AG10803 (cell line): ENCODE measurements at regions not wholly inside any gene's neighbourhood (a gene's known extent, or its start where the extent isn't known, plus 50 kb on each side); places are given as distances from the start of the nearest gene placed in this dataset.
A peak's percentile ranks its signal among the peaks of the same experiment; 100 is the strongest.

Source experiments
- DNase-seq: peaks from one replicate; pipeline ENCODE4 v3.0.0; 2010; ENCODE audit warnings: low read depth
- H3K4me3 ChIP-seq: 2 replicates; pipeline ENCODE4 v1.5.1; 2011; ENCODE audit warnings: mild to moderate bottlenecking, low read length, control low read depth
- TF ChIP-seq, protein P1 (sequence below): conservative IDR thresholded peaks from 2 replicates; pipeline ENCODE4 v1.5.1; 2011; ENCODE audit warnings: mild to moderate bottlenecking, low read length, control low read depth, inconsistent platforms

GRCh38 chr4:145301386-145302080 lies 121.1 kb upstream of the OTUD4 start:
- no peak for DNase-seq
- TF ChIP-seq, protein P1, sequence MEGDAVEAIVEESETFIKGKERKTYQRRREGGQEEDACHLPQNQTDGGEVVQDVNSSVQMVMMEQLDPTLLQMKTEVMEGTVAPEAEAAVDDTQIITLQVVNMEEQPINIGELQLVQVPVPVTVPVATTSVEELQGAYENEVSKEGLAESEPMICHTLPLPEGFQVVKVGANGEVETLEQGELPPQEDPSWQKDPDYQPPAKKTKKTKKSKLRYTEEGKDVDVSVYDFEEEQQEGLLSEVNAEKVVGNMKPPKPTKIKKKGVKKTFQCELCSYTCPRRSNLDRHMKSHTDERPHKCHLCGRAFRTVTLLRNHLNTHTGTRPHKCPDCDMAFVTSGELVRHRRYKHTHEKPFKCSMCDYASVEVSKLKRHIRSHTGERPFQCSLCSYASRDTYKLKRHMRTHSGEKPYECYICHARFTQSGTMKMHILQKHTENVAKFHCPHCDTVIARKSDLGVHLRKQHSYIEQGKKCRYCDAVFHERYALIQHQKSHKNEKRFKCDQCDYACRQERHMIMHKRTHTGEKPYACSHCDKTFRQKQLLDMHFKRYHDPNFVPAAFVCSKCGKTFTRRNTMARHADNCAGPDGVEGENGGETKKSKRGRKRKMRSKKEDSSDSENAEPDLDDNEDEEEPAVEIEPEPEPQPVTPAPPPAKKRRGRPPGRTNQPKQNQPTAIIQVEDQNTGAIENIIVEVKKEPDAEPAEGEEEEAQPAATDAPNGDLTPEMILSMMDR: no peak
- no peak overlapping the region for H3K4me3 ChIP-seq

DNA sequence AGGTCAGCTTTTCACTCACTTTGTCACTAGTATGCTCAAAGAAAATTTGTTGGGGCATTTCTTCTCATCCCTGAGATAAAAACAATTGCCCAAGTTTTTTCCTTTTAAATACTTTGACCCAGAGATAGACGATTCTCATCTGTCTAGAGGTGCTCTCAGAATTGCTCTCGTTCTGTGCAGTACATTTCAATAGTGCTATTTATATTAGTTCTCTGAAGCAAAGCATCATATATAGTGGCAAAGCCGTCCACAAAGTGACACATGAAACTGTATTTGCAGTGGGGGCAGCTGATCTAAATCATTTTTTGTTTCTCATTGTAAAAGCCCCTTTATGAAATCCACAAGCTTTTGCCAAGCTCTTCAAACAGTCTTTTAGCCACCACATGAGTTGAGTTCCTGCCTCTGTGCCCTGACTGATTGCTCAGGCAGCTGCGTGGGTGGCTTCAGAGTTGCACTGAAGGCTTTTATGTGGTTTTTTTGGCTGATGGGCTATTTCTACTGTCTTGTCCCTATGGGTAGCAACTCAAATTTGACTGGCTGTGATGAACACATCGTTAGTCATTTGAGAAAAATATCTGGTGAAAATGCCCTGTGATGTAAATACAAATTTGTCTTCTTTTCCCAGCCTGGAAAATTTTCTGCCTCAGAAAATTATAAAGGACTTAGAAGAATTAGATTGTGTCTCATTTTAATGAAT lies 119.1 kb upstream of the OTUD4 start:
- TF ChIP-seq, protein P1: no peak
- peak; percentile 85 for DNase-seq
- no peak overlapping the region for H3K4me3 ChIP-seq

- no peak overlapping the region for H3K4me3 ChIP-seq
- TF ChIP-seq, protein P1: no peak
- DNase-seq: no peak
Observed at GRCh38 chr4:145298885-145299284, 118.5 kb upstream of the OTUD4 start.

DNA sequence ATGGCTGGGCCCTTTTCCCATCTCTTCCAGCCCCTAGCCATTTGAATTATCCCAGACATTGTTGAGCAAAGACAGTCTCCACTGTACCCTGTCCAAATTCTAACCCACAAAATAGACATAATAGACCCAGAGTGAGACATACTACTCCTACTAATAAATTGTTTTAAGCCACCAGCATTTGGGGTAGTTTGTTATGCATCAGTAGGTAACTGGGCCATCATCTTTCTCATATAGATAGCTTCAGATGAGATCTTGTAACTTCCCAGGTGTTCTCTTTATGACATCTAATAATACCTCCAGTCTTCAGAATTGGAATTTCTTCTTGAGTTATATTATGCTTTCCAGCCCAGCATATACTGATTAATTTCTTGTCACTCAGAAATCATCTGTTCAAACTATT lies 117.2 kb upstream of the OTUD4 start:
- H3K4me3 ChIP-seq: no peak overlapping the region
- TF ChIP-seq, protein P1: no peak
- DNase-seq: no peak

- TF ChIP-seq, protein P1: no peak
- DNase-seq: no peak
Observed at GRCh38 chr4:145295547-145295946, 115.2 kb upstream of the OTUD4 start.

DNA sequence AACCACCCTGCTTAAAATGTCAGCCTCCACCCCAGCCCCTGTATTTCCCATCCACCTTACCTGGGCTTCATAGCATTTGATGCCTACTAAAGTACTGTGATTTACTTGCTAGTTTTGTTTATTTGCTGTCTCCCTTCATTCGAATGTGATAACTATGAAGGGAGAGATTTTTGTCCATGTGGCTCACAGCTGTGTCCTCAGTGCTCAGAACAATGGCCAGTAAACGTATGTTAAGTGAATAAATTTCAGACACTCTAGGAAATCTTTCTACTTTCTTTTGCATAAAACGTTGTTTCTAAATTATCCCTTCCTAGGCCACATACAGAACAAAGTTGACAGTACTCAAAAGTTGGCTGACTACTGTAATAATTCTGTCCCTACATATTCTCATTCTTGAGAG lies 114.7 kb upstream of the OTUD4 start:
- H3K4me3 ChIP-seq: no peak overlapping the region
- TF ChIP-seq, protein P1: no peak
- no peak for DNase-seq

More at GRCh38 chr4:145295547-145295946, 115.2 kb upstream of the OTUD4 start:
- H3K4me3 ChIP-seq: no peak overlapping the region

- TF ChIP-seq, protein P1: no peak
- no peak overlapping the region for H3K4me3 ChIP-seq
- DNase-seq: no peak
Observed at GRCh38 chr4:145293658-145294057, 113.3 kb upstream of the OTUD4 start.
